Fibroblast of skin of back (primary cell): ENCODE measurements at regions not wholly inside any gene's neighbourhood (a gene's known extent, or its start where the extent isn't known, plus 50 kb on each side); places are given as distances from the start of the nearest gene placed in this dataset.
"Not testable (repeated sequence)": the region's sequence is repeated elsewhere in the genome, so short reads cannot be mapped to it uniquely, and the experiment has no call there.

Experiments
- DNase-seq: peaks from one replicate; pipeline ENCODE4 v3.0.0-alpha.2; 2013

DNA sequence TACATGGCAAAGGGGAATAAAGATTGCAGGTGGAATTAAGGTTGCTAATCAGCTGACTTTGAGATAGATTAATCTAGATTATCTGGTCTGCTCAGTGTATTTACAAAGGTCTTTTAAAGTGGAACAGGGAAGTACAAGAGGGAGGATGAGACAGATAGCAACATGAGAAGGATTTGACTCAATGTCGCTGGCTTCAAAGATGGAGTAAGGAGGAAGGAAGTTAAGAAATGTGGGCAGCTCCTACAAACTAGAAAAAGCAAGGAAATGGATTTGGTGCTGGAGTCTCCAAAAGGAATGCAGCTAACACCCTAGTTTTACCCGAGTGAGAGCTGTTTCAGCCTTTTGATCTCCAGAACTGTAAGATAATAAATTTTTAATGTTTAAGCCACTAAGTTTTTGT lies 180.7 kb upstream of the TTC14 start:
- peak; percentile 27 for DNase-seq

DNA sequence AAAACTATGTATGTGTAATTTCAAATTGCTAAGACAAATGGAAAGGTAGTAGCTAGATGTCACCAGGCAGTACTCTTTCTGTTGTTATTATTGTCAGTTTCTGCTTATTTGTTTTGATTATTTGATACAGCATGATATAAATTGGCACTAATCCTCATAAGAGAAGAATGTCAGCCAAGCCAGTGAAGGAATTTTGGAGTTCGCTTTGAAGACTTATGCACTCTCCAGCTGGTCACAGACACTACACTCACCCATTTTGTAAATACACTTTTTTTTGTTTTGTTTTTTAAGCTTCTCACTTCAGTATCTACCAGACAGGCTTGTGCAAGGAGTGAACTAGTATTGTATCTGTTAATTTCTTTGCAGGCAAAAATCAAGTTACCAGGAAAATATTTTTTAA lies 180.2 kb upstream of the TTC14 start:
- DNase-seq: no peak

DNA sequence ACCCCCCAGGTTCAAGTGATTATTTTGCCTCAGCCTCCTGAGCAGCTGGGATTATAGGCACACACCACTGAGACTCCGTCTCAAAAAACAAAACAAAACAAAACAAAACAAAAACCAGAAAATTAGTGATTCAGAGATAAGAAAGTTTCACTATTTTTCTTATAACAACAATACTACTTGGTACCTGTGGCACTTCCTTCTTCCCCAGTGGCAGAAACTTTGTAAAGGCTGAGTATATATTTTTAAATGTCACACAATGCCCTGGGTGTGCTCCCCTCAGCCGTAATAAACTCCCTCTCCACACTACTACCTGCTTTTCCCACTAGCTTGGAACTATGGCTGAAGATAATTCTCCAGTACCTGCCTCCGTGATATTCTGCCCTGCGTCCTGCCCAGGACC lies 177.7 kb upstream of the TTC14 start:
- DNase-seq: not testable (repeated sequence)

DNA sequence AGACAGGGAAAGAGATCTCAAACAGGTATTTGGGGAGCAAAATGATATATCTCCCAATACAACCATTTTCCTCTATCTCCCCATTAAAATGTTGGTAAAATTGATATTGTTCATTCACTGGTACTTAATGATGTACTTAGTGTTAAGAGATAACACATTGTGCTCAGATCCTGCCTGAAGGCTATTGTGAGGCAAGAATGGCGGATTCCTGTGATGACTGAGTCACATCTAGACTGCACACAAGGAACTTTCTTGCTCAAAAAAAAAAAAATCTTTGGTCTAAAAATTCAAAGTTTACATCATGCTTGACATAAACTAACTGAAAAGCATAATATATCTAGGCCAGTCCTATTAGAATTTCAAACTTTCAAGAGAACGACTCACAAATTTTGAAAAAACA lies 171.1 kb upstream of the TTC14 start:
- DNase-seq: peak; percentile 12

DNA sequence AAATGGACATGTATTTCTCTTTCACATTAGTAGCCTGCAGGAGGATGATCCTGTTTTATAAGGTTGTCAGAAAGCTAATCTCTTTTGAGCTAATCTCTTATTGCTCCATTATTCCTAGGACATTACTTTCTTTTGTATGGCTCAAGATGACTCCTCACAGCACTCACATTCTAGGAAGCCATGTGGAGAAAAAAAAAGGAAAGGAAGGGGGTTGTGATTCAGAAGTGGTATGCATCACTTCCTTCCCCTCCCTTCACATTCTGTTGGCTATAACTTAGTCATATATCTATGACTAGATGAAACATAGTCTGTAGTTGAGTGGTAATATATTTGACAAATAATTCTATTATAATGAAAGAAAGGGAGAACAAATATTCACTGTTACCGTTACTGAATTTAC lies 168.8 kb upstream of the TTC14 start:
- peak; percentile 90 for DNase-seq

DNA sequence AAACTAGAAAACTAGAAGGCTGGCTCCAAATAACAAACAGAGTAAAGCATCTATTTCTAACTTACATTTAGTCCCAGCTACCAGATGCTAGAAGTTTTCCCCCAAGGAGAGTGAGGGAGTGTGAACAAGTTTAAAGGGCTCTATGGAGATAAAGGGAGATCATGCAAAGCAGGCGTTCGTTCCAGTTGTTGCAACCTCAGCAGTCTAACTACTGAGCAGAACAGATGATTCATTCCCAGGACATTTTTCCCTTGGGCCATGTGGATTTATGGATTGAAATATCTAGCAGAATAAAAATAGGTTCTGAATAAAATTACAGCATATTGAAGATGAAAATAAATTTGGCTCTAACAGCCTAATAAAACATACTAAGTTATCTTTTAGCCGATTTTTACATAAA lies 154.8 kb upstream of the TTC14 start:
- peak; percentile 48 for DNase-seq

DNA sequence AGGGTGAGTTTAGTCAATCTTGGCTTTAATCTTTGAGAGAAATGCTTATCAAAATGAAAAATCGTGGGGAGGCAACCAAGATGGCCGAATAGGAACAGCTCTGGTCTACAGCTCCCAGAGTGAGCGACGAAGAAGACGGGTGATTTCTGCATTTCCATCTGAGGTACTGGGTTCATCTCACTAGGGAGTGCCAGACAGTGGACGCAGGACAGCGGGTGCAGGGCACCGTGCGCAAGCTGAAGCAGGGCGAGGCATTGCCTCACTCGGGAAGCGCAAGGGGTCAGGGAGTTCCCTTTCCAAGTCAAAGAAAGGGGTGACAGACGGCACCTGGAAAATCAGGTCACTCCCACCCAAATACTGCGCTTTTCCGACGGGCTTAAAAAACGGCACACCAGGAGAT lies 153.6 kb upstream of the TTC14 start:
- DNase-seq: not testable (repeated sequence)

DNA sequence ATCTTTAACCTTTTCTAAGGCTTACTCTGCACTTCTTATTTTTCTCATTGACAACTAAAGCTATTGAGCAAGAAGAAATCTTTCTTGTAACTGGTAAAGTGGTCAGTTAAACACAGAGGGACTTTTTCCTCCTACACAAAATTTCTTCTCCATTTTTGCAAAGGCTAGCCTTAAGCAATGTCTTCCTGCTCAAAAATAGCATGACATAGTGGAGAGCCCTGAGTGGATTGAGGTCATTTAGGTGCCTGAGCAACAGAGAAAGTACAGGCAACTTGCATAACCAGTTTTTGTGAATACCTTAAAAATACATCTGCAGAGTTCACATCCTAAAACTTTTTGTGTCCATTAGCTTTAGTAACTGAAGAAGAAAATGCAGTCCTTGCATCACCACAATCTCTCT lies 144.7 kb upstream of the TTC14 start:
- DNase-seq: no peak

DNA sequence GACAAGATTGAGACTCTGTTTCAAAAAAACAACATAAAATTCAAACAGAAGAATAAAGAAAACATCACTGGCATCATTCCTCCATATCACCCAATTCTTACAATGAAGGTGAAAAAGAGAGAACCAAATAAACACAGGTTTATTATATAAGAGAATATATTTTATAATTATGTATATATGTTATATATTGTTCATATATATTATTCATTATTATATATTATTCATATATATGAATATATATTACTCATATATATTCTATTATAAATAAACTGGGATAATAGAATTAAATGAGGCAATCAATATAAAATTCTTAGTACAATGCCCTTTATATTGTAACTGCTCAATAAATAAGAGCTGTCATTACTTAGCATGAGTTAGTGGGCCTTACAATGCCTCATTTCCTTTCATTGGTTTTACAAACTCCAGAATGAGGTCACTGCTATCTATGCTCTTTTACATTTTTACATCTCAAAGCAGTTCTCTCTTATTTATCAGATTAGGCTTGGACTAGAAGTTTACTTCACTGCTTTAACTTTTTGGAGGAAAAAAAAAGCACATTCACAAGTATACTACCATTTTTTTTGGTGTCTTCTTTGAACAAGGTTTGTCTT lies 135.5 kb upstream of the TTC14 start:
- DNase-seq: no peak

DNA sequence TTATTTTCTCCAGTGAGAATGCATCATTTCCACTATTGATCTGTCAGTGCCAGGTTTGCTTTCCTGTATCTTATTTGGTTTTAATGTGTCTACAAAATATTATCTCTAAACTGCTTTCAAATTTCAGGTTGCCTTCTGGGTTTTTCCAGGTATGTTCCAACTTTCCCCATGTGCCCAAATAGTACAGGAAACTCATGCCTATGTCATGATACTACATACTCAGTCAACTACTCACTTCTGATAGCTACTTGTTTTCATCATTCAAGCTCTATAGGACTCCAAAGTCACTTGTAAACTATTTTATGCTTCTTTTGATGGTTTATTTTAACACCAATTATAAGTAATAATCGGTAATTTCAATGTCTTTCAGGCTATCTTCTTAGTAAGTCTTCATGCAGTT lies 134.8 kb upstream of the TTC14 start:
- no peak for DNase-seq

DNA sequence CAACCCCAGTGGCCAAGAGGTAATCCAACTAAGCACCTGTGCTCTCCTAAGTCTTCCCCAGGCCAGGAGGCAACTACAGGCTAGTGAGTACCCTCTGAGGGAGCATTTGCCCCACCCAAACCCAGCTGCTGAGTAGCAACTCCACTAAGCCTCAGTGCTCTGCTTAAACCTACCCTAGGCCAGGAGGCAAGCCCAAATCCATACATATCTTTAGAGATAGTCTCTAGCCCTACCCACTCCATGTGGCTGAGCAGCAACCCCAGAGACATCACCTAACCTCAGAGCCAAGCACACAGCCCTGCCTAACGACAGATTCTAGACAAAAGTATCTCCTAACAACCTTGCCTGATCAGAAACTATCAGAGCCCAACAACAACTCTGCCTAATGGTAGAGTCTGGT lies 132.8 kb upstream of the TTC14 start:
- DNase-seq: no peak

DNA sequence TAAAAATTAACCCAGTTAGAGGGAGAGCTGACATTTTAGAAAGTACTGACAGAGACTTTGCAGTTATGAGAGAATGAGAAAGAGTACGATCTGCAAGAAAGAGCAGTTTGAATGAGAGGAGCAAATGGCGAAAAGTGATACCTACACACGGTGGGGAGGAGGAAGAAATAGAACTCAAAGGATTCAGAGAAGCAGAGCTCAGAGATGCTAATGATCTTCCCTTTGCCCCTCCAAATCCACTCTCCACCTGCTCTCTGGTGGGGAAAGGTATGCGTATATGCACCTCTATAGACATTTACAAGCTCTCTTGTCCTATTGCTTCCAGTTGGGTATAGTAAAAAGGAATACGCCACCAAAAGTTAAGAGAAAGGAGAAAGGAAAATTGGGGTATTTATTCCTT lies 123.3 kb upstream of the TTC14 start:
- no peak for DNase-seq

DNA sequence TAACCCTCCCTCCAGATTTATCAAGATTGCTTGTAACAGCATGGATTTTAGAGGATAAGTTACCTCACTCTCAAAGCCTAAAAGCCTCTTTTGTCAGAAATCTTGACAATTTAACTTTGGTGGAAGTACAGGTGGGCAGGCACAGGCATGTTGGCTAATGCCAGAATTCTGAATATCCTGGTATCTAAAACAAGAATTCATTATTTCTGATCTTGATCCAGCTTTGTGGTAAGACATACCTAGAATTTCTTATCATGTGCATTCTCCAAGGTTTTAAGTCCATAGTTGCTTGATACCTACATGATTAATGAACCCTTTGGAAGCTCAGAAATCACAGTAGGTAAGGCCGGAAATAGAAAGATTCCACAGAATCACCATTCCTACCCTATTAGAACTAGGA lies 109.9 kb upstream of the TTC14 start:
- DNase-seq: no peak

DNA sequence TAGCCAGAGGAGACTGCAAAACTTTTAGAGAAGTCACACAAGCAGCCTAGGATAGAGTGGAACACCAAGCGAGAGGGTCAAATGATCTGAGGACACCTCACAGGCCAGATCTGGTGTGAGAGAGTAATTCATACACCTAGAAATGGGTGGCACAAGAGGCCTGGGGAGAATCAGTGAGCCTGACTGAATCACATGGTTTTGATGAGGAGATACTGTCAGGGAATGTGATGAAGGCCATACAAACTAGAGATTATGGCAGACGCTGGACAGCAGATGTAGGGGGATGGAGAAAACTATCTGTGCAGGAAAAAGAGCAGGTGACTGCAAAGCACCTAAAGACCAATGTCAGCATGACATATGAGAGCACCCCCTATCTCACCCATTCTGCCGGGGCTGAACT lies 105.0 kb upstream of the TTC14 start:
- no peak for DNase-seq

DNA sequence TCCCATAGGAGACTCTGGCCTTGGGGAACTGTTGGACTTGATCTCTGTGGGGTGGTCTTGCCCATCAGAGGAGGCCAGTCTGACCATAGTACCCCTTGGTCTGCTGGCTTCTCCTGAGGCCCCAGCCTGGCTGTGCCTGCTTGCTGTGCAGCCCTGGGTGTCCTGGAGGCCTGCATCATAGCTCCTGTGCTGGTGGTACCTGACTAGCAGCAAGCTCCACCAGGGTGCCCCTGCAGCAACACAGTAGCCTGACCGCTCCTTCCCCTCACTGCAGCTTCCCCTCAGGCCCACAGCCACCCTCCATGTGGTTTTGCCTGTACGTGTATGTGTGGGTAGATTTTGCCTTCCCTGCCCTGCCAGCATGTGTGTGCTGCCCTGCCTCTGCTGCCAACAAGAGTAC lies 85.6 kb upstream of the TTC14 start:
- no peak for DNase-seq

DNA sequence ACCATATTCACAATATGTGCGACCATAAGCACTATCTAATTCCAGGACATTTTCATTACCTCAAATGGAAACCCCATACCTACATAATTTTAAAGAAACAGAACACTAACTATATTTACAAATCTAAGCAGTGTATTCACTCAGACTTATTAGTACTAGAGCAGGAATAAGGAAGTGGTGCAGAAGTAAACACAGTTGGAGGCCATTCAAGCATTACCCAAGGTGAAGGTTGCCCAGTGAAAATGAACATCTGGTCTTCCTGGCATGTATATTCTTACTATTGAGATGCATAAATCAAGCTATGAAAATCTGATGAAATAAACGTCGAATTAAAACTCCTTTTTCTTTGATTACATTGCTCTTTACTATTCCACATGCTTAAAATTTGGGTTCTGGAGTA lies 78.9 kb upstream of the TTC14 start:
- DNase-seq: no peak

DNA sequence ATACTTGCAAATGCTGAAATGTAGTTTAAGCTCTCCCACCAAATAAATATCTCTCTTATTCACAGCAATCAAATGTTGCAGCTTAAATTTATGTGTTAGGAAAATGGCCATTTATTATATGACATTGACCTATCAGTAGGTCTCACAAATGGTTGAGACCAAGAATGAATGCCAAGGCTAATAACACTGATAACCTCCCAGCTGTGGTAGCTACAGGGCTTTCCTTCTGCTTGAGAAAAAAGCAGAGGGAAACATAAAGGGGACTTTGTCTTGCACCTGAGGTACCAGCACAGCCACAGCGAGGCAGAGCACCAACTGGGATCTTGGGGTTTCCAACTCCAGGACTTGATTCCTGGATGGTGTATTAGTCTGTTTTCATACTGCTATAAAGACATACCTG lies 73.1 kb upstream of the TTC14 start:
- no peak for DNase-seq

DNA sequence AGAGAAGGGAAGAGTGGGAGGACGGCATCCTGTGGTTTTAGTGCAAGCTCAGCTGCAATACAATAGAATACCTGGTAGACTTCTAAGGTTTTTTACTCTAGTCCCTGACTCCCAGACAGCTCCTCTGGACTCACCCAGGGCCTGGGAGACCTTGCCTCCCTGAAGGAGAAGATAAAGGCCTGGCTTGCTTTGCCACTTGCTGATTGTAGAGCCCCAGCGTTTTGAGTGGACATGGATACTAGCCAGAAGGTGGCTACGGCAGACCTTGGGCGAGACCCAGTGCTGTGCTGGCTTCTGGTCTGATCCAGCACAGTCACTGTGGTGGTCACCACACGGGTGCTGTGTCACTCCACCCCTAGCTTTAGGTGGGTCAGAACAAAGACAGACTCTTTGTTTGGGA lies 72.2 kb upstream of the TTC14 start:
- no peak for DNase-seq

DNA sequence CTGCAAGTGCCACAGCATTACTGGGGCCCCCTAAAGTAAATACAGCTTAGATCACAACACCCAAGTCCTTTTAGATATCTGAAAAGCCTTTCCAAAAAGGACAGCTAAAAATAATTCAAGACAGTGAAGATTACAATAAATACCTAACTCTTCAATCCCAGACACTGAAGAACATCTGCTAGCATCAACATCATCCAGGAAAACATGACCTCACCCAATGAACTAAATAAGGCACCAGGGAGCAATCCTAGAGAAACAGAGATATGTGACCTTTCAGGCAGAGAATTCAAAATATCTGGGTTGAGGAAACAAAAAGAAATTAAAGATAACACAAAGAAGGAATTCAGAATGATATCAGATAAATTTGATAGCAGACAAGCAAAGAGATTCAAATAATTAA lies 71.7 kb upstream of the TTC14 start:
- no peak for DNase-seq

DNA sequence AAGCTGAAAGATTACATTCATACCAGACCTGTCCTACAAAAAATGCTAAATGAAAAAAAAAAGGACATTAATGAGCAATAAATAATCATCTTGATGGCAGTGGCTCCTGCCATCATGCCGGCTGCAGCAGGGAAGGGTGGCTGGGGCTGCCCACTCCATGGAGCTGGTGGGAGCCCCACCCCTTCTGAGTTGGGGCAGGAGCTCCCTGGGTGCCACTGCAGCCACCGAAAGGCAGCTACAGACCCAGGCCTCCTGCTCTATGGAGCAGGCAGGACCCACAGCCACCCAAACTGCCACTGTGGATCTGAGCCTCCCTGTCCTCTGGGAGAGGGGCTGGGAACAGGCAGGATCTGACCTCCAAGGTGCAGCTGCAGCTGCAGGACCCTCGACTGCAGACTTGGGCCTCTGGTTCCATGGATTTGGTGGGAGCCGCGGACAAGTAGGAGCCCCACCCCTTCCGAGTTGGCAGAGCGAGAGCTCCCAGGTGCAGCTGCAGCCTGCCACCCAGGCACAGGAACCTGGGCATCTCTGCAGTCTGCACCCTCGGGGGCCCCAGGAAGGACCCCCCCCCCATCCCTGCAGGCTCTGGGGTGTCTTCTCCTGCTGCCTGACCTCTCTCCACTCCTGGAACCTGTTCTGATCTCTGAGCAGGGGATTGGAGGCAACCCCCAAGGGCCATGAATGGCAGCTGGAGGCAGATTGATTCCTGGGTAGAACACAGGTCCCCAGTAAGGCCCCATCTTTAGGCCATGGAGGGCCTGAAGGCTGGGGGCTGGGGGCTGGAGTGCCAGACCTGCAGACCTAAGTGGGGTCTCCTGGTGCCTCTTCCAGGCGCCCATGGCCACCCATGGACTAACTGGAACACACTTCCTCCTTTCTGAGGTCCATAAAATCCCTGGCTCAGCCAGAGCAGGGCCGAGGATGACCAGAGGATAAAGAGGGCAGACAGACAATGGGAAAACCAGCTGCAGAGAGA lies 70.4 kb upstream of the TTC14 start:
- DNase-seq: no peak

DNA sequence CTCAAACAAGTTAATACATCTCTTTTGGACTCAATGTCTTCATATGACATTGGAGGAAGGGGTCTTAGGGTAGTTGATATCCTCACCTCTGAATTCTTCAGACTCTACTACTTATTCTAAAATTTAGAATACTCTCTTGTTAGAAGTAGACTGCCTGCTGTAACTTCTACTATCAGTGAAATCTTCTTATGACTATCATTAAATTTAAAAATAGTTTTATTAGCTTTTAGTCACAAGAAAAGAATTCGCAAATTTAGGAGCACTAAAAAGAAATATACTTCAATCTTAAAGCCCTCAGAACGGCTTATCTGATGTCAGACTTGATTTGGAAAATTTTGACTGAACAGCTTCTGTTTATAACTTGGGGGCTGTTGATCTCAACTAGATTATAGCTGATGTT lies 67.1 kb upstream of the TTC14 start:
- DNase-seq: no peak

DNA sequence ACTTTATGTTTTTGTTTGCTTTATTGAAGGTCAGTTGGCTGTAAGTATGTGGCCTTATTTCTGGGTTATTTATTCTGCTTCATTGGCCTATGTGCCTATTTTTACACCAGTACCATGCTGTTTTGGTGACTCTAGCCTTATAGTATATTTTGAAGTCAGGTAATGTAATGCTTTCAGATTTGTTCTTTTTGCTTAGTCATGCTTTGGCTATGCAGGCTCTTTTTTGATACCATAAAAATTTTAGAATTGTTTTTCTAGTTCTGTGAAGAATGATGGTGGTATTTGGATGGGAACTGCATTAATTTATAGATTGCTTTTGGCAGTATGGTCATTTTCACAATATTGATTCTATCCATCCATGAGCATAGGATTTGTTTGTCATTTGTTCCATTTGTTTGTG lies 63.5 kb upstream of the TTC14 start:
- DNase-seq: no peak

DNA sequence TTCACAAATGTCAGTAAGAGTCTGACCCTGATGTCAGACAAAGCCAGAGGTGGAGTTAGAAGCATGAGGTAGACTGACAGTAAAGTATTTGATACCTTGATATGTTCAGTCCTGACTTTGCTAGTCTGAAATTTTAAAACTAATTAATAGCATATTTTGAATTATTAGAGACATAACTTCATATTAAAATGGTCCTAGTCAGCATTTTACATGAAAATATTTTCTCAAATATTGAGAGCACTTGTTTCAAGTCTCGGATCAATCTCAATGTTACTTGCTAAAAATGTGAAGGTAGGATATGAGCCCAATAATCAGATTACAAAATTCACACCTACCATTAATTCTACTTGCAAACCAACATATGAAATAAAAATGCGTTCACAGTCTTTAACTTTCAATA lies 58.1 kb upstream of the TTC14 start:
- DNase-seq: no peak

DNA sequence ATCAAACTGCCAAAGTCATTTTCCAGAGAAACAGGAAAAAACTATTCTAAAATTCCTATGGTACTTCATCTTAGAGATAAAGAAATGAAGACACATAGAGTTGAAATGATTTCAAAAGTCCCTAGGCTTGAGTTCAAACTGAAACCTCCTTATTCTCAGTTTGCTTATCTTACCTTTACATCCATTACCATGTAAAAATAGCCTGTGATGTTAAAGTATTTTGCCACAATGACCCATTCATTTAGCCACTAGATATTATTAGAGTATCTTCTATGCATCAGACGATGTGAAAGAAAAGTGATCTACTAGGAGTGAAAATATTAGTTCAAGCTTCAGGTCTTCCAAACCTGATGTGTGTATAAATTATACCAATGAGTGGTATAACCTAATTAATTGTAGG lies 55.1 kb upstream of the TTC14 start:
- no peak for DNase-seq
